IMR-90 (cell line): ENCODE measurements at regions not wholly inside any gene's neighbourhood (a gene's known extent, or its start where the extent isn't known, plus 50 kb on each side); places are given as distances from the start of the nearest gene placed in this dataset.

Source experiments
- ATAC-seq: fragments of 200-7000 bp; cut with Tn5 transposase; 2 replicates; pipeline ENCODE4 v1.9.1; 2020; ENCODE audit warnings: low read depth, mild to moderate bottlenecking, moderate library complexity
- BruUV-seq: library from RNA; stranded (reverse); fragments of 400-500 nt; replicated peaks from 2 replicates; lab custom pipeline; 2021; lab: Mats Ljungman, UMichigan
- CTCF ChIA-PET: fragments of 300-600 bp; formaldehyde crosslinking; extraction: SDS; loops from one replicate; lab custom pipeline; 2021; ENCODE audit warnings: antibody characterized with exemption; lab: Yijun Ruan, JAX
- POLR2A ChIA-PET: fragments of 300-600 bp; sonication (Branson Sonifier 250); formaldehyde crosslinking; loops from one replicate; lab custom pipeline; 2022; ENCODE audit warnings: antibody characterized with exemption; ENCODE audit not compliant: unreplicated experiment; lab: Charles Lee
- DNase-seq: peaks from one replicate; pipeline ENCODE4 v3.0.0; 2013
- H2AFZ ChIP-seq: replicated peaks from 2 replicates; pipeline ENCODE3; 2013; ENCODE audit warnings: low read length, mild to moderate bottlenecking; ENCODE audit not compliant: poor library complexity
- H2AK5ac ChIP-seq: 2 replicates; pipeline ENCODE4 v1.6.1; 2013; ENCODE audit warnings: low read depth, low read length, inconsistent platforms
- H2AK9ac ChIP-seq: replicated peaks from 2 replicates; pipeline ENCODE3; 2013; ENCODE audit warnings: mild to moderate bottlenecking, low read depth, low read length, moderate library complexity; ENCODE audit not compliant: poor library complexity
- H2BK120ac ChIP-seq: 2 replicates; pipeline ENCODE4 v1.6.1; 2013; ENCODE audit warnings: low read depth, low read length, inconsistent platforms
- H2BK15ac ChIP-seq: 3 replicates; pipeline ENCODE4 v1.6.1; 2013; ENCODE audit warnings: low read depth, low read length, inconsistent platforms
- H2BK20ac ChIP-seq: 2 replicates; pipeline ENCODE4 v1.6.1; 2013; ENCODE audit warnings: low read depth, mild to moderate bottlenecking, inconsistent platforms, low read length, moderate library complexity
- H2BK5ac ChIP-seq: 2 replicates; pipeline ENCODE4 v1.6.1; 2013; ENCODE audit warnings: mild to moderate bottlenecking, low read depth, low read length, inconsistent platforms; ENCODE audit not compliant: poor library complexity, severe bottlenecking
- H3K14ac ChIP-seq: replicated peaks from 2 replicates; pipeline ENCODE4 v1.6.1; 2013; ENCODE audit warnings: low read depth, low read length, inconsistent platforms
- H3K18ac ChIP-seq: 2 replicates; pipeline ENCODE4 v1.6.1; 2013; ENCODE audit warnings: low read depth, low read length, control low read depth
- H3K23ac ChIP-seq: 2 replicates; pipeline ENCODE4 v1.6.1; 2013; ENCODE audit warnings: low read depth, low read length, inconsistent platforms
- H3K27ac ChIP-seq: 2 replicates; pipeline ENCODE4 v1.5.1; 2013; ENCODE audit warnings: mild to moderate bottlenecking, control low read depth, low read length; ENCODE audit not compliant: insufficient read depth
- H3K27me3 ChIP-seq: 2 replicates; pipeline ENCODE4 v1.6.1; 2013; ENCODE audit warnings: low read length; ENCODE audit not compliant: control insufficient read depth, insufficient read depth
- H3K36me3 ChIP-seq: 2 replicates; pipeline ENCODE4 v1.6.1; 2013; ENCODE audit warnings: low read length, mixed read lengths; ENCODE audit not compliant: control insufficient read depth, insufficient read depth
- H3K4ac ChIP-seq: 2 replicates; pipeline ENCODE4 v1.6.1; 2013; ENCODE audit warnings: low read depth, low read length, inconsistent platforms
- H3K4me1 ChIP-seq: 2 replicates; pipeline ENCODE4 v1.6.1; 2013; ENCODE audit warnings: low read length, mixed read lengths; ENCODE audit not compliant: control insufficient read depth, insufficient read depth
- H3K4me2 ChIP-seq: 2 replicates; pipeline ENCODE4 v1.6.1; 2013; ENCODE audit warnings: low read depth, mild to moderate bottlenecking, control low read depth, low read length, moderate library complexity
- H3K4me3 ChIP-seq: 2 replicates; pipeline ENCODE4 v1.5.1; 2013; ENCODE audit warnings: low read depth, mild to moderate bottlenecking, control low read depth, low read length, moderate library complexity; ENCODE audit not compliant: insufficient read depth
- H3K56ac ChIP-seq: 2 replicates; pipeline ENCODE4 v1.6.1; 2013; ENCODE audit warnings: low read length, inconsistent platforms; ENCODE audit not compliant: insufficient read depth; ENCODE audit errors: extremely low read depth
- H3K79me1 ChIP-seq, 2 experiments: 2 replicates each; pipeline ENCODE4 v1.6.1; 2013; ENCODE audit warnings: low read length in 2 of 2, inconsistent platforms in 1 of 2, low read depth in 1 of 2
- H3K9ac ChIP-seq: 2 replicates; pipeline ENCODE4 v1.6.1; 2013; ENCODE audit warnings: low read depth, low read length, control low read depth
- H3K9me1 ChIP-seq: 2 replicates; pipeline ENCODE4 v1.6.1; 2013; ENCODE audit warnings: low read length, inconsistent platforms; ENCODE audit not compliant: insufficient read depth
- H3K9me3 ChIP-seq: 2 replicates; pipeline ENCODE4 v1.6.1; 2013; ENCODE audit warnings: low read length; ENCODE audit not compliant: control insufficient read depth, insufficient read depth
- H4K20me1 ChIP-seq: 2 replicates; pipeline ENCODE4 v1.6.1; 2013; ENCODE audit warnings: low read length, inconsistent platforms; ENCODE audit not compliant: insufficient read depth
- H4K5ac ChIP-seq: 2 replicates; pipeline ENCODE4 v1.6.1; 2013; ENCODE audit warnings: mild to moderate bottlenecking, low read depth, low read length, control low read depth
- H4K8ac ChIP-seq, 2 experiments: 2 replicates each; pipeline ENCODE4 v1.6.1; 2013; ENCODE audit warnings: low read depth in 2 of 2, low read length in 2 of 2, control low read depth in 1 of 2, inconsistent platforms in 1 of 2
- H4K91ac ChIP-seq: 2 replicates; pipeline ENCODE4 v1.6.1; 2013; ENCODE audit warnings: low read depth, low read length, inconsistent platforms; ENCODE audit not compliant: insufficient read depth
- BHLHE40 ChIP-seq: fragments of 150-350 bp; IDR thresholded peaks from 2 replicates; pipeline ENCODE4 v1.6.1; 2016; ENCODE audit warnings: mild to moderate bottlenecking, low read depth, low read length
- CEBPB ChIP-seq: IDR thresholded peaks from 2 replicates; pipeline ENCODE4 v1.6.1; 2012; ENCODE audit warnings: low read depth, low read length, improper control_type of control experiment
- CHD1 ChIP-seq: IDR thresholded peaks from 2 replicates; pipeline ENCODE4 v1.6.1; 2012; ENCODE audit warnings: low read depth, low read length, improper control_type of control experiment
- CTCF ChIP-seq: conservative IDR thresholded peaks from 2 replicates; pipeline ENCODE4 v1.5.1; 2012; ENCODE audit warnings: mild to moderate bottlenecking, low read depth, low read length, improper control_type of control experiment
- FOS ChIP-seq: fragments of 150-350 bp; IDR thresholded peaks from 2 replicates; pipeline ENCODE4 v1.6.1; 2016; ENCODE audit warnings: low read depth, low read length
- MAFK ChIP-seq: IDR thresholded peaks from 2 replicates; pipeline ENCODE4 v1.6.1; 2012; ENCODE audit warnings: low read depth, low read length, improper control_type of control experiment
- MAZ ChIP-seq: IDR thresholded peaks from 2 replicates; pipeline ENCODE4 v1.6.1; 2012; ENCODE audit warnings: low read depth, mild to moderate bottlenecking, low read length, improper control_type of control experiment, moderate library complexity, borderline replicate concordance
- MXI1 ChIP-seq: IDR thresholded peaks from 2 replicates; pipeline ENCODE4 v1.6.1; 2012; ENCODE audit warnings: low read depth, mild to moderate bottlenecking, low read length, moderate library complexity, borderline replicate concordance
- NFE2L2 ChIP-seq: fragments of 150-350 bp; IDR thresholded peaks from 2 replicates; pipeline ENCODE4 v1.6.1; 2016; ENCODE audit warnings: low read depth, mild to moderate bottlenecking, low read length
- POLR2A ChIP-seq: IDR thresholded peaks from 2 replicates; pipeline ENCODE4 v1.6.1; 2012; ENCODE audit warnings: mild to moderate bottlenecking, low read depth, low read length
- RAD21 ChIP-seq: IDR thresholded peaks from 2 replicates; pipeline ENCODE4 v1.6.1; 2012; ENCODE audit warnings: low read length, improper control_type of control experiment
- RCOR1 ChIP-seq: IDR thresholded peaks from 2 replicates; pipeline ENCODE4 v1.6.1; 2012; ENCODE audit warnings: mild to moderate bottlenecking, low read length, improper control_type of control experiment; ENCODE audit not compliant: insufficient replicate concordance
- RFX5 ChIP-seq: IDR thresholded peaks from 2 replicates; pipeline ENCODE4 v1.8.0; 2012; ENCODE audit warnings: low read depth, mild to moderate bottlenecking, low read length, moderate library complexity
- SMC3 ChIP-seq: fragments of 150-350 bp; IDR thresholded peaks from 2 replicates; pipeline ENCODE4 v1.6.1; 2016; ENCODE audit warnings: low read depth, mild to moderate bottlenecking, antibody characterized with exemption, low read length, moderate library complexity
- USF2 ChIP-seq: fragments of 150-350 bp; IDR thresholded peaks from 2 replicates; pipeline ENCODE4 v1.6.1; 2017; ENCODE audit warnings: mild to moderate bottlenecking, antibody characterized with exemption, low read length, low read depth
- WGBS, 2 experiments: methylation state at CpG; one replicate each; pipeline versions ENCODE4 v1.1.5 to v1.1.7; 2013; ENCODE audit warnings: missing lambda C conversion rate in 2 of 2; ENCODE audit not compliant: insufficient read length in 1 of 2; ENCODE audit errors: extremely low coverage in 2 of 2; 5-methylcytosine and 5-hydroxymethylcytosine counted together
- dilution Hi-C: fragments of 300-500 bp; cut with HindIII; formaldehyde crosslinking; loops from one replicate; pipeline ENCODE4 v1.14.3; 2018; ENCODE audit warnings: low sequenced_read_pairs; ENCODE audit not compliant: unreplicated experiment
- in situ Hi-C: fragments of 300-500 bp; cut with MboI; formaldehyde crosslinking; loops from 3 replicates; pipeline ENCODE4 v1.14.3; 2019; ENCODE audit warnings: low sequenced_read_pairs, inconsistent platforms, mixed read lengths
- intact Hi-C: fragments of 100-400 bp; cut with micrococcal nuclease; formaldehyde crosslinking; loops from 2 replicates; pipeline ENCODE4 v1.10.0; 2022
- TF ChIP-seq, protein P1 (sequence below): fragments of 150-350 bp; IDR thresholded peaks from 2 replicates; pipeline ENCODE4 v1.6.1; 2016; ENCODE audit warnings: low read depth, mild to moderate bottlenecking, low read length, moderate library complexity, borderline replicate concordance

DNA sequence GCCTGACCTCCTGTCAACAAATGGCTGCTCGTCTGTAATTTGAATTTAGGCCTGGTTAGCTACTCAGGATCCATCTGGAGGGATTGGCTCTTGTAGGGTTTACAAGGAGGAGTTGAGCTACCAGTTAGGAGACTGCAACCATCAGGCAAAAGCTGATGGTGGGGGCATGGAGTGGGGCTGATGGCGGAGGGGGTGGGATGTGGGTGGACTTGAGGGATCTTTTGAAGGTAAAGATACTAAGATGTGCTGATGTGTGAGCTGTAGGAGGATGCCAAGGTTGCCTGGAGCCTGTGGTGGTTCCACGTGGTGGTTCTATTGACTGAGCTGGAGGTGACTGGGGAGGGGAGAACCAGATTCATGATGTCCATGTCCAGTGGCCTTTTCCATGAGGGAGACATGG is 240.7 kb downstream of the LPIN1 start:
- DNase-seq (no peak), ATAC-seq (no peak)
- Histone ChIP-seq H4K8ac (no peak overlapping the region), H3K4me2 (no peak overlapping the region), H2AK5ac (no peak overlapping the region), H3K4ac (no peak overlapping the region), H3K9ac (no peak overlapping the region), H2BK15ac (no peak overlapping the region), H3K79me1 (no peaks in the 10 kb centered on the region), H3K4me3 (no peak overlapping the region), H4K91ac (no peak overlapping the region), H4K5ac (no peak overlapping the region), H3K4me1 (no peaks in the 10 kb centered on the region), H2AK9ac (no peak overlapping the region), H2AFZ (no peak overlapping the region), H2BK5ac (no peak overlapping the region), H3K56ac (no peak overlapping the region), H2BK120ac (no peak overlapping the region), H3K9me3 (peaks cover 5% of the 10 kb centered on the region), H3K36me3 (no peaks in the 10 kb centered on the region), H3K27ac (no peak overlapping the region), H3K23ac (no peak overlapping the region), H4K20me1 (no peaks in the 10 kb centered on the region), H3K27me3 (peaks cover 6% of the 10 kb centered on the region), H3K14ac (no peak overlapping the region), H3K9me1 (no peaks in the 10 kb centered on the region), H3K18ac (no peak overlapping the region), H2BK20ac (no peak overlapping the region)
- BruUV-seq = no TSS peak
- no peak for TF ChIP-seq CEBPB
- no peak for TF ChIP-seq POLR2A
- no peak for TF ChIP-seq RAD21
- no peak for TF ChIP-seq CTCF
- no peak for TF ChIP-seq SMC3
- TF ChIP-seq BHLHE40 = no peak
- no peak for TF ChIP-seq MAZ
- TF ChIP-seq CHD1 = no peak
- no peak for TF ChIP-seq NFE2L2
- TF ChIP-seq, protein P1, sequence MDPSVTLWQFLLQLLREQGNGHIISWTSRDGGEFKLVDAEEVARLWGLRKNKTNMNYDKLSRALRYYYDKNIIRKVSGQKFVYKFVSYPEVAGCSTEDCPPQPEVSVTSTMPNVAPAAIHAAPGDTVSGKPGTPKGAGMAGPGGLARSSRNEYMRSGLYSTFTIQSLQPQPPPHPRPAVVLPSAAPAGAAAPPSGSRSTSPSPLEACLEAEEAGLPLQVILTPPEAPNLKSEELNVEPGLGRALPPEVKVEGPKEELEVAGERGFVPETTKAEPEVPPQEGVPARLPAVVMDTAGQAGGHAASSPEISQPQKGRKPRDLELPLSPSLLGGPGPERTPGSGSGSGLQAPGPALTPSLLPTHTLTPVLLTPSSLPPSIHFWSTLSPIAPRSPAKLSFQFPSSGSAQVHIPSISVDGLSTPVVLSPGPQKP = no peak
- TF ChIP-seq MAFK = no peak
- TF ChIP-seq USF2 = no peak
- TF ChIP-seq FOS = no peak
- TF ChIP-seq RCOR1 = no peak
- no peak for TF ChIP-seq RFX5
- no peak for TF ChIP-seq MXI1
- dilution Hi-C loops (no loop called here), in situ Hi-C loops (no loop called here), intact Hi-C loops (no loop called here)
- WGBS, 2 experiments = 62% methylated on average over 3 of the region's 3 CpGs; no CpG with 5 or more reads in 1 of the 2 experiments
- ChIA-PET POLR2A (no interaction called here), CTCF (no interaction called here)
